Activated B cell treated with CpG ODN at 0.5 μM for 24 hours (primary cell): ENCODE measurements at regions not wholly inside any gene's neighbourhood (a gene's known extent, or its start where the extent isn't known, plus 50 kb on each side); places are given as distances from the start of the nearest gene placed in this dataset.

ENCODE experiments used
- ATAC-seq: fragments of 200-7000 bp; cut with Tn5 transposase; one replicate; pipeline ENCODE4 v1.10.0; 2021; ENCODE audit warnings: low read depth, mild to moderate bottlenecking, moderate library complexity
- CTCF ChIA-PET: fragments of 350-600 bp; sonication (Branson Sonifier 250); formaldehyde crosslinking; loops from one replicate; lab custom pipeline; 2021; ENCODE audit warnings: antibody characterized with exemption; lab: Charles Lee
- POLR2A ChIA-PET: fragments of 350-600 bp; sonication (Branson Sonifier 250); formaldehyde crosslinking; loops from one replicate; lab custom pipeline; 2021; ENCODE audit warnings: antibody characterized with exemption; lab: Charles Lee
- DNase-seq: peaks from one replicate; pipeline ENCODE4 v3.0.0; 2022
- H3K27ac Mint-ChIP-seq: one replicate; pipeline ENCODE4 v1.8.0; 2020; ENCODE audit warnings: mixed read lengths
- H3K27me3 Mint-ChIP-seq: one replicate; pipeline ENCODE4 v1.8.0; 2021; ENCODE audit warnings: mixed read lengths
- H3K36me3 Mint-ChIP-seq: one replicate; pipeline ENCODE4 v1.8.0; 2021; ENCODE audit warnings: low read depth, mixed read lengths
- H3K4me1 Mint-ChIP-seq: one replicate; pipeline ENCODE4 v1.8.0; 2021; ENCODE audit warnings: mixed read lengths
- H3K4me3 Mint-ChIP-seq: one replicate; pipeline ENCODE4 v1.8.0; 2020; ENCODE audit warnings: mild to moderate bottlenecking, mixed read lengths
- H3K9me3 Mint-ChIP-seq: one replicate; pipeline ENCODE4 v1.8.0; 2020; ENCODE audit warnings: mixed read lengths
- intact Hi-C: fragments of 100-400 bp; cut with micrococcal nuclease; formaldehyde crosslinking; loops from one replicate; pipeline ENCODE4 v1.15.1; 2024
- TF ChIP-seq, protein P1 (sequence below): fragments of 200-600 bp; IDR thresholded peaks from one replicate; pipeline ENCODE4 v1.8.0; 2022; ENCODE audit warnings: antibody characterized with exemption, mild to moderate bottlenecking

DNA sequence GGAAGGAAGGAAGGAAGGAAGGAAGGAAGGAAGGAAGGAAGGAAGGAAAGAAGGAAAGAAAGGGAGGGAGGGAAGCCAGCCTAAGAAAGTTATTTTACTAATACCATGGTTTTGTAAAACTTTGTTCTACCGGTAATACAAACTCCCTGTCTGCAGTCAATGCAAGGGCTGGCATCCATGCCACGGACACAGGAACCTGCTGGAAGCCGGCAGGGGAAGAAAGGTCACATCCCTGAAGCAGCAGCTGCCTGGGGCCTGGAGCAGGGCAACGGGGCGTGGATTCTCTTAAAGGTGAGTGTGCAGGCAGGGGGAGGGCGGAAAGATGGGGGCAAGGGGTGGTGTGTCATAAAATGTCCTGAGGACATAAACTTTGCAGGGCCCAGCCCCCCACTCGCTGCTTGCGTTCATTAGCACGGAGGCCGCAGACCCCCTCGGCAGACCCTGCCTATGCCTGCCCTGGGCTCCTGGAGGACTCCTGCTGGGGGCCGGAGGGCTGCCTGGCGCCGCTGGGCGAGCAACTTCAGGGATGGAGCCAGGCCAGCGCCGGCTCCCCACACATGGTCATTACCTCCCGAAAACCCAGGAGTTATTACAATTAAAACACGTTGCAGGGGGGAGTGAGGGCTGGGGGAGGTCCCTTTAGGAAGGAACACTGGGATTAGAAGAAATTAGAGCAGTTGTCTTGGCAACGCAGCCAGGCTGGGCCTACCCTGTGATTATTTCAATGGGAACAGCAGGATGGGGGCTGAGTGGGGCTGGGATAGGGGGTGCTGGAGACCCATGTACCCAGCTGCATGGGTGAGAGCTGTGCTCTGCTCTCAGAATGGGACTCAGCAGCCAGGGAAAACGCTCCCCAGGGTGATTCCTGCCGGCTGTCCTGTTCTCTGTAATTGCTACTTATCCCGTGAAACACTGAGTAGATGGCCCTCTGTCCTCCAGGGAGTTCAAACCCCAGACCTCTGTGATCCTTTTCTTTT lies 257.9 kb downstream of the SOX9 start:
- CTCF ChIA-PET, result no interaction called here
- intact Hi-C loops, result no loop called here
- H3K4me1 Mint-ChIP-seq, result no peaks in the 10 kb centered on the region

DNA sequence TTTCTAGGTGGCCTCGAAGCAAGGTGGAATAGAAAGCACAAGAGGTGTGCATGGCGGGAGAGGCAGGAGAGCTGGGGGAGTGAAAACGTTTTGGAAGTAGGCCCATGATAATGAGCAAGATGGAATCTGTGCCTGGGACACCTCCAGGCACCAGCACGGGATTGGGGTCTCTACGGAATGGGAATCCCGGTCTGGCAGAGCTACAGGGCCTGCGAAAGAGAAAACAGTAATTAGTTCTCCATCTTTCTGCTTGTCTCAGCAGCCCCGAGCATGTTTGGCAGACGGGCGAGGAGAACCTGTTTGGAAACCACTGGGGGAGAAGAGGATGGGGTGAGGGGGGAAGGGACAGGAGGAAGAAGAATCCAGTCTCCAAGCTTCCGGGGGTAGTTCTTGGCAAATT lies 258.7 kb downstream of the SOX9 start:
- ATAC-seq (no peak), DNase-seq (no peak)
- no peak overlapping the region for H3K27ac Mint-ChIP-seq
- intact Hi-C loops, result no loop called here
- no peaks in the 10 kb centered on the region for H3K9me3 Mint-ChIP-seq
- no peaks in the 10 kb centered on the region for H3K4me1 Mint-ChIP-seq
- H3K36me3 Mint-ChIP-seq, result no peaks in the 10 kb centered on the region
- H3K4me3 Mint-ChIP-seq, result no peak overlapping the region
- ChIA-PET CTCF (no interaction called here), POLR2A (no interaction called here)
- TF ChIP-seq, protein P1, sequence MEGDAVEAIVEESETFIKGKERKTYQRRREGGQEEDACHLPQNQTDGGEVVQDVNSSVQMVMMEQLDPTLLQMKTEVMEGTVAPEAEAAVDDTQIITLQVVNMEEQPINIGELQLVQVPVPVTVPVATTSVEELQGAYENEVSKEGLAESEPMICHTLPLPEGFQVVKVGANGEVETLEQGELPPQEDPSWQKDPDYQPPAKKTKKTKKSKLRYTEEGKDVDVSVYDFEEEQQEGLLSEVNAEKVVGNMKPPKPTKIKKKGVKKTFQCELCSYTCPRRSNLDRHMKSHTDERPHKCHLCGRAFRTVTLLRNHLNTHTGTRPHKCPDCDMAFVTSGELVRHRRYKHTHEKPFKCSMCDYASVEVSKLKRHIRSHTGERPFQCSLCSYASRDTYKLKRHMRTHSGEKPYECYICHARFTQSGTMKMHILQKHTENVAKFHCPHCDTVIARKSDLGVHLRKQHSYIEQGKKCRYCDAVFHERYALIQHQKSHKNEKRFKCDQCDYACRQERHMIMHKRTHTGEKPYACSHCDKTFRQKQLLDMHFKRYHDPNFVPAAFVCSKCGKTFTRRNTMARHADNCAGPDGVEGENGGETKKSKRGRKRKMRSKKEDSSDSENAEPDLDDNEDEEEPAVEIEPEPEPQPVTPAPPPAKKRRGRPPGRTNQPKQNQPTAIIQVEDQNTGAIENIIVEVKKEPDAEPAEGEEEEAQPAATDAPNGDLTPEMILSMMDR, result no peak
- H3K27me3 Mint-ChIP-seq, result peaks cover 6% of the 10 kb centered on the region

More for the DNA sequence above, 257.9 kb downstream of the SOX9 start:
- no peak overlapping the region for H3K4me3 Mint-ChIP-seq
- POLR2A ChIA-PET, result no interaction called here
- H3K27me3 Mint-ChIP-seq, result peaks cover 6% of the 10 kb centered on the region
- no peaks in the 10 kb centered on the region for H3K36me3 Mint-ChIP-seq
- TF ChIP-seq, protein P1, result no peak
- no peak overlapping the region for H3K27ac Mint-ChIP-seq
- ATAC-seq (no peak), DNase-seq (no peak)
- no peaks in the 10 kb centered on the region for H3K9me3 Mint-ChIP-seq

DNA sequence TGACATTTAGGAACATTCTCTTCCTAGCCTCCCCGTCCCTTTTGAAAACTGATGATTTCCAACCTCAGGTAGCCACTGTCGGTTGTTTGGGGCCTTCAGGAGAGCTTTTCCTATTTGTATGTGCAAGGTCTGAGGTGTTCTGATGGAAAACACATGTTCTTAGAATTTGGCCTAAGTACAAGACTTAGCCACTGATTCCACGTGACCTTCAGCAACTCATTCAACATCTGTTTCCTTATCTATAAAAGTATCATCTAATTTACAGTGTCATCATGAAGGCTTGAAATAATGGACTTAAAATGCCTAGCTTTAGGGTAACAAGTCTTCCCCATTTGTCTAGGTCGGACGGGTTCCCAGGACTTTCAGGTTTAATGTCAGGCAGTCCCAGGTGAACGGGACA lies 259.3 kb downstream of the SOX9 start:
- Mint-ChIP-seq H3K27me3 (peaks cover 6% of the 10 kb centered on the region), H3K4me3 (no peak overlapping the region), H3K36me3 (no peaks in the 10 kb centered on the region), H3K27ac (no peak overlapping the region), H3K9me3 (no peaks in the 10 kb centered on the region), H3K4me1 (no peaks in the 10 kb centered on the region)
- intact Hi-C loops, result no loop called here
- TF ChIP-seq, protein P1, result no peak
- POLR2A ChIA-PET, result no interaction called here
- ATAC-seq, result no peak
- CTCF ChIA-PET, result no interaction called here
- DNase-seq, result no peak

DNA sequence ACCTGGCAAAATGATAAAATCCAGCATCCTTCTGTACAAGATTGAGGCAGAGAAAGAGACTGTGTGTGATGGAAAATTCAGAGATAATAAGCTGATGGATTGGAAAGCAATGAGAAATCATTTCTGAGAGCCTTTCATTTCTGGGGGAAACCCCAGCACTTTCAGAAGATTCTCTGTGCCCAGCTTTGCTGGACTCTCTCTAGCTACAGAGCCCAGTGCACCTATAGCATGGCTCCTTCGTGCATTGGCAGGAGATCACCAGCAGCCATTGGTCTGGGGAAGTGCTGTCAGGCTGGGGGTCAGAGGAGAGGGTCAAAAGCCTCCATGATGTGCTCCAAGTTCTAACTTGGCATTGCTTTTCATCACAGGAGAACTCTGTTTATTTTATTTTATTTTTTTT lies 259.9 kb downstream of the SOX9 start:
- POLR2A ChIA-PET, result no interaction called here
- H3K27ac Mint-ChIP-seq, result no peak overlapping the region
- no peaks in the 10 kb centered on the region for H3K9me3 Mint-ChIP-seq
- ATAC-seq (no peak), DNase-seq (no peak)
- H3K36me3 Mint-ChIP-seq, result no peaks in the 10 kb centered on the region
- TF ChIP-seq, protein P1, result no peak
- H3K4me1 Mint-ChIP-seq, result no peaks in the 10 kb centered on the region
- no peak overlapping the region for H3K4me3 Mint-ChIP-seq
- intact Hi-C loops, result no loop called here
- CTCF ChIA-PET, result no interaction called here
- peaks cover 8% of the 10 kb centered on the region for H3K27me3 Mint-ChIP-seq

GRCh38 chr17:72381597-72382397 lies 261.0 kb downstream of the SOX9 start:
- no peak for DNase-seq
- intact Hi-C loops, result no loop called here
- no peak for ATAC-seq
- Mint-ChIP-seq H3K4me3 (no peak overlapping the region), H3K36me3 (no peaks in the 10 kb centered on the region), H3K4me1 (no peaks in the 10 kb centered on the region), H3K9me3 (no peaks in the 10 kb centered on the region), H3K27me3 (peaks cover 6% of the 10 kb centered on the region), H3K27ac (no peak overlapping the region)
- ChIA-PET POLR2A (no interaction called here), CTCF (no interaction called here)
- TF ChIP-seq, protein P1, result no peak
